ENCODE measurements at regions not wholly inside any gene's neighbourhood (a gene's known extent, or its start where the extent isn't known, plus 50 kb on each side); places are given as distances from the start of the nearest gene placed in this dataset.

DNA sequence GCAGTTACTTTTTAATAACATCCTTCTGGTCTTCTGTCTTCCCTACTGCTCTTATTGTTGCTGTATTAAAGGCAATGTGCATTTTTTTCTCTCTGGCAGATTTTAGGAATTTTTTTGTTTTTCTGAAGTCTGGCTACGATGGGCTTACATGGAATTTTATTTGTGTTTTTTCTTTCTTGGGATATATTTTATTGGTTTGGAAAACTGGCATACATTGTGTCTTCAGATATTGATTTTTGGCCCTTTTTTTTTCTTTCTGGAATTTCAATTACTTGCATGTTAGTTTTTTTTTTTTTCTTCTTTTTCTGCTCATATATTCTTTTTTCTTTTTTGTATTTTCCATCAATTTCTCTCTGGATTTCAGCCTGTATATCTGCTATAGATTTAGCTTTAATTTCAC is 442.1 kb upstream of the TRIB2 start:
- TF ChIP-seq, protein P1, sequence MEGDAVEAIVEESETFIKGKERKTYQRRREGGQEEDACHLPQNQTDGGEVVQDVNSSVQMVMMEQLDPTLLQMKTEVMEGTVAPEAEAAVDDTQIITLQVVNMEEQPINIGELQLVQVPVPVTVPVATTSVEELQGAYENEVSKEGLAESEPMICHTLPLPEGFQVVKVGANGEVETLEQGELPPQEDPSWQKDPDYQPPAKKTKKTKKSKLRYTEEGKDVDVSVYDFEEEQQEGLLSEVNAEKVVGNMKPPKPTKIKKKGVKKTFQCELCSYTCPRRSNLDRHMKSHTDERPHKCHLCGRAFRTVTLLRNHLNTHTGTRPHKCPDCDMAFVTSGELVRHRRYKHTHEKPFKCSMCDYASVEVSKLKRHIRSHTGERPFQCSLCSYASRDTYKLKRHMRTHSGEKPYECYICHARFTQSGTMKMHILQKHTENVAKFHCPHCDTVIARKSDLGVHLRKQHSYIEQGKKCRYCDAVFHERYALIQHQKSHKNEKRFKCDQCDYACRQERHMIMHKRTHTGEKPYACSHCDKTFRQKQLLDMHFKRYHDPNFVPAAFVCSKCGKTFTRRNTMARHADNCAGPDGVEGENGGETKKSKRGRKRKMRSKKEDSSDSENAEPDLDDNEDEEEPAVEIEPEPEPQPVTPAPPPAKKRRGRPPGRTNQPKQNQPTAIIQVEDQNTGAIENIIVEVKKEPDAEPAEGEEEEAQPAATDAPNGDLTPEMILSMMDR (IDR thresholded peaks at IDR 0.05), result no peak
- TF ChIP-seq POLR2A (IDR thresholded peaks at IDR 0.05), result no peak
